Smooth muscle cell (in vitro differentiated cells): ENCODE measurements at regions not wholly inside any gene's neighbourhood (a gene's known extent, or its start where the extent isn't known, plus 50 kb on each side); places are given as distances from the start of the nearest gene placed in this dataset.

Source experiments
- DNase-seq: peaks from one replicate; lab custom pipeline; 2025; ENCODE audit not compliant: unreplicated experiment; lab: John Stamatoyannopoulos, UW
- H2AFZ ChIP-seq: fragments of 200-600 bp; sonication (generic); 2 replicates; pipeline ENCODE4 v1.6.0; 2016; ENCODE audit warnings: antibody characterized with exemption, low read depth, mild to moderate bottlenecking
- H3F3A ChIP-seq: fragments of 200-600 bp; sonication (generic); 2 replicates; pipeline ENCODE4 v1.6.0; 2017; ENCODE audit warnings: antibody characterized with exemption, low read depth
- H3K27ac ChIP-seq: fragments of 200-600 bp; sonication (generic); 2 replicates; pipeline ENCODE4 v1.5.1; 2016; ENCODE audit warnings: low read depth, mild to moderate bottlenecking
- H3K27me3 ChIP-seq: fragments of 200-600 bp; sonication (generic); 2 replicates; pipeline ENCODE4 v1.6.1; 2016; ENCODE audit warnings: low read depth, mild to moderate bottlenecking
- H3K36me3 ChIP-seq: fragments of 200-600 bp; sonication (generic); 2 replicates; pipeline ENCODE4 v1.5.1; 2016; ENCODE audit warnings: low read depth
- H3K4me1 ChIP-seq: fragments of 200-600 bp; sonication (generic); 2 replicates; pipeline ENCODE4 v1.5.1; 2016; ENCODE audit warnings: low read depth
- H3K4me2 ChIP-seq: fragments of 200-600 bp; sonication (generic); 2 replicates; pipeline ENCODE4 v1.6.0; 2016; ENCODE audit warnings: mild to moderate bottlenecking
- H3K4me3 ChIP-seq: fragments of 200-600 bp; sonication (generic); 2 replicates; pipeline ENCODE4 v1.5.1; 2016; ENCODE audit warnings: mild to moderate bottlenecking
- H3K79me2 ChIP-seq: fragments of 200-600 bp; sonication (generic); 2 replicates; pipeline ENCODE4 v1.6.0; 2016; ENCODE audit warnings: low read depth, mild to moderate bottlenecking
- H3K9ac ChIP-seq: fragments of 200-600 bp; sonication (generic); 2 replicates; pipeline ENCODE4 v1.6.0; 2016; ENCODE audit warnings: low read depth
- H3K9me3 ChIP-seq: fragments of 200-600 bp; sonication (generic); replicated peaks from 2 replicates; pipeline ENCODE4 v1.5.1; 2016; ENCODE audit warnings: low read depth
- H4K20me1 ChIP-seq: fragments of 200-600 bp; sonication (generic); 2 replicates; pipeline ENCODE4 v1.6.0; 2016; ENCODE audit warnings: low read depth
- WGBS: methylation state at CpG from one replicate; pipeline ENCODE4 v1.1.7; 2016; ENCODE audit warnings: low lambda C conversion rate; 5-methylcytosine and 5-hydroxymethylcytosine counted together
- TF ChIP-seq, protein P1 (sequence below): fragments of 200-600 bp; sonication (generic); IDR thresholded peaks from 2 replicates; pipeline ENCODE4 v1.5.1; 2017; ENCODE audit warnings: borderline replicate concordance, mild to moderate bottlenecking, antibody characterized with exemption; ENCODE audit not compliant: insufficient read depth, poor library complexity, severe bottlenecking

DNA sequence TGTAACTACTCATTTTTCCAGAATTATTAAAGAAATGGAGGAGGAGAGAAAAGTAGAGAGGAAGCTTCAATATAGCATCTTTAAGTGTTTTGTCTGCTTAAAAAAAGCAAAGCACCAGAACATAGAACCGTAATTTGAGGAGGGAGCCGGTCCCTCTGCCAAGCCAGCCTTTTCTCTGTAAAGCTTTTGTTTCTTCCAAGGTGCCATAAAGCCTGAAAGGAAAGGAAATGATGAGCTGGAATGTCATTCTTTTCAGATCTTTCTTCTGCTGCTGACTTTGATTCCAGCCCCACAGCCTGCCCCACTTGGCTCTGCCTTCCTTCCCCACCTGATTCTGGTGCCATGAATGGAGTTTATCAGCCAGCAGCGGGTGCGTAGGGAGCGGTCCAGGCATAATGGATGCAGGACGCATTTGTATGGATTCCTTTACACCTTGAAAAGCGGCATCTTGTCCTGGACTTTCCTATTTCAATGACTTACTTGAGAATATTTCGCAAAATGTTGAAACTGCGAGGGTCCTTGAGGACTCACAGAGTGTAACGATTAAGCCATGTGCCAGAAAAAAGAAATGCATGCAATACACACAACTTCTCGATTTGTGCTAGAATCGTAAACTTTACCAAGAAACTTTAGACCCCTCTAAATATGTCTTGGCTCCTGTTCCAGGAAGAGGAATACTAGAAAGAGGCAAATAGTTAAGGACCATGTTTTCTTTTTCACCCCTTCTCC lies 569.5 kb upstream of the MGMT start:
- no peaks in the 10 kb centered on the region for H4K20me1 ChIP-seq
- no peak overlapping the region for H3K4me3 ChIP-seq
- no peak for DNase-seq
- no peak overlapping the region for H3K4me2 ChIP-seq
- WGBS, result 64% methylated on average over 12 of the region's 12 CpGs
- H3K36me3 ChIP-seq, result no peaks in the 10 kb centered on the region
- no peaks in the 10 kb centered on the region for H3F3A ChIP-seq
- H3K27ac ChIP-seq, result no peak overlapping the region
- no peak overlapping the region for H2AFZ ChIP-seq
- TF ChIP-seq, protein P1, sequence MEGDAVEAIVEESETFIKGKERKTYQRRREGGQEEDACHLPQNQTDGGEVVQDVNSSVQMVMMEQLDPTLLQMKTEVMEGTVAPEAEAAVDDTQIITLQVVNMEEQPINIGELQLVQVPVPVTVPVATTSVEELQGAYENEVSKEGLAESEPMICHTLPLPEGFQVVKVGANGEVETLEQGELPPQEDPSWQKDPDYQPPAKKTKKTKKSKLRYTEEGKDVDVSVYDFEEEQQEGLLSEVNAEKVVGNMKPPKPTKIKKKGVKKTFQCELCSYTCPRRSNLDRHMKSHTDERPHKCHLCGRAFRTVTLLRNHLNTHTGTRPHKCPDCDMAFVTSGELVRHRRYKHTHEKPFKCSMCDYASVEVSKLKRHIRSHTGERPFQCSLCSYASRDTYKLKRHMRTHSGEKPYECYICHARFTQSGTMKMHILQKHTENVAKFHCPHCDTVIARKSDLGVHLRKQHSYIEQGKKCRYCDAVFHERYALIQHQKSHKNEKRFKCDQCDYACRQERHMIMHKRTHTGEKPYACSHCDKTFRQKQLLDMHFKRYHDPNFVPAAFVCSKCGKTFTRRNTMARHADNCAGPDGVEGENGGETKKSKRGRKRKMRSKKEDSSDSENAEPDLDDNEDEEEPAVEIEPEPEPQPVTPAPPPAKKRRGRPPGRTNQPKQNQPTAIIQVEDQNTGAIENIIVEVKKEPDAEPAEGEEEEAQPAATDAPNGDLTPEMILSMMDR, result no peak
- no peaks in the 10 kb centered on the region for H3K79me2 ChIP-seq
- no peak overlapping the region for H3K9ac ChIP-seq
- H3K9me3 ChIP-seq, result no peaks in the 10 kb centered on the region
- no peaks in the 10 kb centered on the region for H3K4me1 ChIP-seq
- H3K27me3 ChIP-seq, result peaks cover 25% of the 10 kb centered on the region

DNA sequence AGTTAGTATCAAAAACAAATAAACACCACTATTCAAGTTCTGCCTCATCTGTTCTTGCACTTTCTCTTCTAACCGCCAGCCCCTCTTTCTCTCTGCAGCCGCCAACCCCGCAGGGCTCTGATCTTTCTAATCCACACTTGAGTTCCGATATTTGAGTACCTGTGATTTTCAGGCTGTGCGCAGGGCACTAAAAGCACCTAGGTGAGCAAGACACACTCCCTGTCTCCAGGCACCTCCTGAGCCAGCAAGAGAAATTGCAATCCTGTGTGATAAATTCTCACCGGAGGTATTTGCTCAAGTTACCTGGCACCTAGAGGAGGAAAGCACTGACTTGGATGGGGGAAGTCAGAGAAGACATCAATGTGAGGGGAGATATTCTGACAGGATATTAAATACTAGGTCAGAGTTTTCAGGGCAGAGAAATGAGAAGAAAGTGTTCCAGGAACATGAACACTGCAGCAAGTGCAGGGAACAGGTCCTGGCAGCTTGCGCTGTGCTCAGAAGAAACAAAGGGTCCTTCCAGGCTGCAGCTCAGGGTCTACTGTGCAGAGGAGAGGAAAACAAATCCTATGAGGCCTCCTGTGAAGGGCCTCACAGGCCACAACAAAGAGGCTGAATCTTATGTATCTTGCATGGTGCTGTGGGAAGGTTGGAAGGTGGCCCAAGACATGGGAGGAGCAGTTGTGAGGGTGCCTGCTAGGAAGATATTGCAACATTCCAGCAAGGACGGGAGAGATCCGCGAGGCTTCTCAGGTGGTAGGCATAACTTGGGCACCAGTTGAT lies 568.7 kb upstream of the MGMT start:
- H3K4me2 ChIP-seq, result no peak overlapping the region
- H3F3A ChIP-seq, result no peaks in the 10 kb centered on the region
- H3K9ac ChIP-seq, result no peak overlapping the region
- WGBS, result 63% methylated on average over 10 of the region's 10 CpGs
- no peak for DNase-seq
- H4K20me1 ChIP-seq, result no peaks in the 10 kb centered on the region
- no peak overlapping the region for H2AFZ ChIP-seq
- H3K4me1 ChIP-seq, result no peaks in the 10 kb centered on the region
- H3K36me3 ChIP-seq, result no peaks in the 10 kb centered on the region
- peaks cover 25% of the 10 kb centered on the region for H3K27me3 ChIP-seq
- TF ChIP-seq, protein P1, result no peak
- no peak overlapping the region for H3K27ac ChIP-seq
- H3K4me3 ChIP-seq, result no peak overlapping the region
- no peaks in the 10 kb centered on the region for H3K79me2 ChIP-seq
- H3K9me3 ChIP-seq, result no peaks in the 10 kb centered on the region

DNA sequence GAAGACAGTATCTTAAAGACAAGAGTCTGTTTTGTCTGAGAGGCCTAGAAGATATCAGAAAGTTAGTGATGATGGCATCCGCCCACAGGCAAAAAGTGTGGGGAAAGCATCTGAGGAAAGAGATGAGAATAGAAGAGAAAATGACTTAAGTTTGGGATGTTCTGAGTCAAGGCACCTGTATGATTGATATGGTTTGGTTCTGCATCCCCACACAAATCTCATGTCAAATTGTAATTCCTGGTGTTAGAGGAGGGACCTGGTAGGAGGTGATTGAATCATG lies 568.2 kb upstream of the MGMT start:
- H3K27me3 ChIP-seq, result peaks cover 25% of the 10 kb centered on the region
- no peaks in the 10 kb centered on the region for H3K4me1 ChIP-seq
- no peaks in the 10 kb centered on the region for H4K20me1 ChIP-seq
- no peaks in the 10 kb centered on the region for H3K79me2 ChIP-seq
- no peak overlapping the region for H3K4me3 ChIP-seq
- no peak overlapping the region for H2AFZ ChIP-seq
- no peak overlapping the region for H3K9ac ChIP-seq
- no peaks in the 10 kb centered on the region for H3F3A ChIP-seq
- DNase-seq, result no peak
- no peak overlapping the region for H3K4me2 ChIP-seq
- no peaks in the 10 kb centered on the region for H3K9me3 ChIP-seq
- TF ChIP-seq, protein P1, result no peak
- 90% methylated on average over 1 of the region's 1 CpG for WGBS
- no peak overlapping the region for H3K27ac ChIP-seq
- H3K36me3 ChIP-seq, result no peaks in the 10 kb centered on the region

DNA sequence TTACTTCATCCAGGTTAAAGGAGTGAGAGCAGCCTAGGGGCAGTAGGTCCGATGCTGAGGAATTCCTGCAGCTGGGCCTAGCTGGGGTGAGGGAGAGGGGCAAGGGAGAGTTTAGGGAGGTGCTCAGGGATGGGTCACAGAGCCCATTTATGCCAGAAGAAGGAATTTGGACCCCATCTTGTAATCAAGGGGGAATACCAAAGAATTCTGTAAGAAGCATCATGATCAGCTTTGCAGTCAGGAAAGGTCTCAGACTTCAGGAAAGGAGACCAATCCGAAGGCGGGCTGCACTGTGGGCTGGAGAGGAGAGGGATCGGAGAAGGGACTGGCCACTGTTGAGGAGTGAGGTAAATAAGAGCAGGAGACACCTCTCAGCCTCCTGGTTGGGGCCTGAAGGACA lies 566.6 kb upstream of the MGMT start:
- Histone ChIP-seq H3K79me2 (no peaks in the 10 kb centered on the region), H3K4me3 (no peak overlapping the region), H3K36me3 (no peaks in the 10 kb centered on the region), H3K9ac (no peak overlapping the region), H3K27me3 (peaks cover 25% of the 10 kb centered on the region), H3F3A (no peaks in the 10 kb centered on the region), H4K20me1 (no peaks in the 10 kb centered on the region), H3K4me1 (no peaks in the 10 kb centered on the region), H3K9me3 (no peaks in the 10 kb centered on the region), H2AFZ (no peak overlapping the region), H3K27ac (no peak overlapping the region), H3K4me2 (no peak overlapping the region)
- 90% methylated on average over 4 of the region's 4 CpGs for WGBS
- TF ChIP-seq, protein P1, result no peak
- DNase-seq, result no peak
